ENCODE measurements at regions not wholly inside any gene's neighbourhood (a gene's known extent, or its start where the extent isn't known, plus 50 kb on each side); places are given as distances from the start of the nearest gene placed in this dataset.

GRCh38 chr3:82791241-82791640 is 1029.8 kb upstream of the GBE1 start:
- no peak overlapping the region for H3K4me3 ChIP-seq (ENCODE audit: low read depth, low read length)
- DNase-seq (ENCODE audit: low read depth) = no peak
- TF ChIP-seq, protein P1, sequence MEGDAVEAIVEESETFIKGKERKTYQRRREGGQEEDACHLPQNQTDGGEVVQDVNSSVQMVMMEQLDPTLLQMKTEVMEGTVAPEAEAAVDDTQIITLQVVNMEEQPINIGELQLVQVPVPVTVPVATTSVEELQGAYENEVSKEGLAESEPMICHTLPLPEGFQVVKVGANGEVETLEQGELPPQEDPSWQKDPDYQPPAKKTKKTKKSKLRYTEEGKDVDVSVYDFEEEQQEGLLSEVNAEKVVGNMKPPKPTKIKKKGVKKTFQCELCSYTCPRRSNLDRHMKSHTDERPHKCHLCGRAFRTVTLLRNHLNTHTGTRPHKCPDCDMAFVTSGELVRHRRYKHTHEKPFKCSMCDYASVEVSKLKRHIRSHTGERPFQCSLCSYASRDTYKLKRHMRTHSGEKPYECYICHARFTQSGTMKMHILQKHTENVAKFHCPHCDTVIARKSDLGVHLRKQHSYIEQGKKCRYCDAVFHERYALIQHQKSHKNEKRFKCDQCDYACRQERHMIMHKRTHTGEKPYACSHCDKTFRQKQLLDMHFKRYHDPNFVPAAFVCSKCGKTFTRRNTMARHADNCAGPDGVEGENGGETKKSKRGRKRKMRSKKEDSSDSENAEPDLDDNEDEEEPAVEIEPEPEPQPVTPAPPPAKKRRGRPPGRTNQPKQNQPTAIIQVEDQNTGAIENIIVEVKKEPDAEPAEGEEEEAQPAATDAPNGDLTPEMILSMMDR (IDR thresholded peaks at IDR 0.05; ENCODE audit: low read depth, low read length, missing control alignments) = no peak

GRCh38 chr3:82790307-82791097 is 1029.1 kb upstream of the GBE1 start:
- no peak for DNase-seq (ENCODE audit: low read depth)
- H3K4me3 ChIP-seq (ENCODE audit: low read depth, low read length) = no peak overlapping the region
- TF ChIP-seq, protein P1 (IDR thresholded peaks at IDR 0.05; ENCODE audit: low read depth, low read length, missing control alignments) = no peak

DNA sequence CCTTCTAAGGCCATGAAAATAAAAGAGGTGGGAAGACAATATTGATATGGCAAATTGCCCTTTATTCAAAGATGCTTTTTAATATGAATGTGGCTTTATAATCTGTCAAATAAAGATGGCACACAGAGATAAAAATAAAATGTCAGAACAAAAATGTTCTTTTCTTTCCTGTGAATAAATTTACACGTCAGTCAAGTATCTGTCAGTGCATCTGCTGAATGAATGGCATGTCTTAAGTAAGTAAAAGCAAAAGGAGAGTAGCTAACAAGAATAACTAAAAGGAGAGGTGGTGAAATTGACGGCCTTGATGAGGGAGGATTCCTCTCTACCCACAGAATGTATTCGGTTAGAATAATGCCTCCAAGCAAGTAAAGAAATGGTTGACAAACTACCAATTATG is 1021.7 kb upstream of the GBE1 start:
- TF ChIP-seq, protein P1 (IDR thresholded peaks at IDR 0.05; ENCODE audit: low read depth, low read length, missing control alignments) = no peak
- DNase-seq (ENCODE audit: low read depth) = no peak
- no peak overlapping the region for H3K4me3 ChIP-seq (ENCODE audit: low read depth, low read length)

DNA sequence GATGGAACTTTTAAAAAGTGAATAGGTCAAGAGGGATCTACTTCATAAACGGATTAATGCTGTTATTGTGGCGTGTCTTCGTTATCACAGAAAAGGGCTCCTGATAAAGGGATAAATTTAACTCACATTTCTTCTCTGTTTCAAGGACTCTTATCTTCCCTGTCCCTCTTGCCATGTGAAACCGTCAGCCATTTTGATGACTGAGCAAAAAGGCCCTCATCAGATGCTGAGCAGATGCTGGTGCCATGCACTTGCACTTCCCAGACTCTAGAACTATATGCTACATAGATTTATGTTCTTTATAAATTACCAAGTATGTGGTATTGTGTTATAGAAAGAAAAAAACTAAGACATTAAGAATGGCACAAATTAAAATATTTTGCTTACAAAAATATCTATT is 1011.8 kb upstream of the GBE1 start:
- DNase-seq (ENCODE audit: low read depth) = no peak
- TF ChIP-seq, protein P1 (IDR thresholded peaks at IDR 0.05; ENCODE audit: low read depth, low read length, missing control alignments) = no peak
- H3K4me3 ChIP-seq (ENCODE audit: low read depth, low read length) = no peak overlapping the region

DNA sequence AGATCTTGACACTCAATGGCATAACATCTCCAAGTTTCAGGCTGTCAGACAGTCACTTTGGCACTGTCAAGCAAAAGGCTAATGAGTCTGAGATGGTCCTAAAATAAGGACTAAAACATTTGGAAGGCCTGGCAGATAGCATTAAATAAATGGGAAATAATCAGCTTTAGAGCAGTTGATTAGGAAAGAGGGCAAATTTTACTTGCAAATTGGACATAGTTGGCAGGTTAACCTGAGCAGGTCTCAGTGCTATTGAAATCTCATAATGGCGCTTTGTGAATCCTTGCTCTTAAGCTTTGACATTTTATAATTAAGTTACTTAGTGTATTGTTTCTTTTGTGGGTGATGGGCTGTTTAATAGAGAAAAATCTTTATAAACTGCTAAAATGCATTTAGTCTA is 1003.1 kb upstream of the GBE1 start:
- no peak for DNase-seq (ENCODE audit: low read depth)

GRCh38 chr3:82761858-82762257 is 1000.4 kb upstream of the GBE1 start:
- no peak for DNase-seq (ENCODE audit: low read depth)
- TF ChIP-seq, protein P1 (IDR thresholded peaks at IDR 0.05; ENCODE audit: low read depth, low read length, missing control alignments) = no peak
- no peak overlapping the region for H3K4me3 ChIP-seq (ENCODE audit: low read depth, low read length)

More for the DNA sequence above, 1003.1 kb upstream of the GBE1 start:
- TF ChIP-seq, protein P1 (IDR thresholded peaks at IDR 0.05; ENCODE audit: low read depth, low read length, missing control alignments) = no peak
- no peak overlapping the region for H3K4me3 ChIP-seq (ENCODE audit: low read depth, low read length)

DNA sequence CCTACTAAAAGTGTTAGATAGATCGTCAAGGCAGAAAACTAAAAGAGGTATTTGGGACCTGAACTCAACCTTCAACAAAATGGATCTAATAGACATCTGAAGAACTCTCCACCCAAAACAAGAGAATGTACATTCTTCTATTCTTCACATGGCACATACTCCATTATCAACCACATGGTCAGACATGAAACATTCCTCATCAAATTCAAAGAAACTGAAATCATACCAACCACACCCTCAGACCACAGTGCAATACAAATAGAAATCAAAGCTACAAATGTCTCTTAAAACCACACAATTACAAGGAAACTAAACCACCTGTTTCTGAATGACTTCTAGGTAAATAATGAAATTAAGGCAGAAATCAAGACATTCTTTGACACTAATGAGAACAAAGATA is 984.1 kb upstream of the GBE1 start:
- TF ChIP-seq, protein P1 (IDR thresholded peaks at IDR 0.05; ENCODE audit: low read depth, low read length, missing control alignments) = no peak
- H3K4me3 ChIP-seq (ENCODE audit: low read depth, low read length) = no peak overlapping the region
- DNase-seq (ENCODE audit: low read depth) = no peak

All from GM12864 (cell line).